ENCODE measurements at regions not wholly inside any gene's neighbourhood (a gene's known extent, or its start where the extent isn't known, plus 50 kb on each side); places are given as distances from the start of the nearest gene placed in this dataset.

GRCh38 chr17:27989046-27989445 is 53.4 kb upstream of the NLK start:
- Histone ChIP-seq H3K4me3 (ENCODE audit: low read length) (no peak overlapping the region), H3K27ac (ENCODE audit: low read length) (no peak overlapping the region), H3K9me3 (ENCODE audit: low read length) (no peaks in the 10 kb centered on the region), H3F3A (ENCODE audit: insufficient read depth, low read length, poor library complexity, severe bottlenecking) (no peaks in the 10 kb centered on the region), H3K9me2 (ENCODE audit: insufficient read depth, low read length) (no peaks in the 10 kb centered on the region), H3K9ac (ENCODE audit: low read length) (no peak overlapping the region), H3K4me2 (ENCODE audit: low read length) (no peak overlapping the region), H3K36me3 (ENCODE audit: insufficient read depth, low read length) (no peaks in the 10 kb centered on the region), H2AFZ (ENCODE audit: low read depth, low read length) (no peak overlapping the region), H3K27me3 (ENCODE audit: insufficient read depth, low read depth, low read length) (no peaks in the 10 kb centered on the region), H3K79me2 (replicated peaks; ENCODE audit: insufficient read depth, low read length) (no peaks in the 10 kb centered on the region), H4K20me1 (ENCODE audit: insufficient read depth) (no peaks in the 10 kb centered on the region)
- TF ChIP-seq TAF1 (IDR thresholded peaks at IDR 0.05; ENCODE audit: low read depth) (no peak), SMC3 (conservative IDR thresholded peaks at IDR 0.05; ENCODE audit: poor library complexity) (no peak), RAD21 (conservative IDR thresholded peaks at IDR 0.05) (no peak), CTCF (IDR thresholded peaks at IDR 0.05; ENCODE audit: poor library complexity, severe bottlenecking) (no peak), POLR2AphosphoS5 (IDR thresholded peaks at IDR 0.05) (no peak), EZH2 (IDR thresholded peaks at IDR 0.05; ENCODE audit: borderline replicate concordance, insufficient read depth, low read length, poor library complexity, severe bottlenecking) (no peak), EP300 (conservative IDR thresholded peaks at IDR 0.05; ENCODE audit: poor library complexity, severe bottlenecking) (no peak), MXI1 (conservative IDR thresholded peaks at IDR 0.05; ENCODE audit: poor library complexity, severe bottlenecking) (no peak), REST (IDR thresholded peaks at IDR 0.05; ENCODE audit: borderline replicate concordance) (no peak)

GRCh38 chr17:27990100-27990499 is 52.4 kb upstream of the NLK start:
- Histone ChIP-seq H3K36me3 (ENCODE audit: insufficient read depth, low read length) (no peaks in the 10 kb centered on the region), H3F3A (ENCODE audit: insufficient read depth, low read length, poor library complexity, severe bottlenecking) (no peaks in the 10 kb centered on the region), H3K4me3 (ENCODE audit: low read length) (no peak overlapping the region), H4K20me1 (ENCODE audit: insufficient read depth) (no peaks in the 10 kb centered on the region), H3K27ac (ENCODE audit: low read length) (no peak overlapping the region), H3K79me2 (replicated peaks; ENCODE audit: insufficient read depth, low read length) (no peaks in the 10 kb centered on the region), H2AFZ (ENCODE audit: low read depth, low read length) (no peak overlapping the region), H3K4me2 (ENCODE audit: low read length) (no peak overlapping the region), H3K9ac (ENCODE audit: low read length) (no peak overlapping the region), H3K9me3 (ENCODE audit: low read length) (no peaks in the 10 kb centered on the region), H3K9me2 (ENCODE audit: insufficient read depth, low read length) (no peaks in the 10 kb centered on the region), H3K27me3 (ENCODE audit: insufficient read depth, low read depth, low read length) (no peaks in the 10 kb centered on the region)
- TF ChIP-seq EZH2 (IDR thresholded peaks at IDR 0.05; ENCODE audit: borderline replicate concordance, insufficient read depth, low read length, poor library complexity, severe bottlenecking) (no peak), POLR2AphosphoS5 (IDR thresholded peaks at IDR 0.05) (no peak), EP300 (conservative IDR thresholded peaks at IDR 0.05; ENCODE audit: poor library complexity, severe bottlenecking) (no peak), TAF1 (IDR thresholded peaks at IDR 0.05; ENCODE audit: low read depth) (no peak), REST (IDR thresholded peaks at IDR 0.05; ENCODE audit: borderline replicate concordance) (no peak), RAD21 (conservative IDR thresholded peaks at IDR 0.05) (no peak), SMC3 (conservative IDR thresholded peaks at IDR 0.05; ENCODE audit: poor library complexity) (no peak), CTCF (IDR thresholded peaks at IDR 0.05; ENCODE audit: poor library complexity, severe bottlenecking) (no peak), MXI1 (conservative IDR thresholded peaks at IDR 0.05; ENCODE audit: poor library complexity, severe bottlenecking) (no peak)

Data from neural cell (in vitro differentiated cells).